Upper lobe of left lung (tissue), 6 donors: ENCODE measurements at regions not wholly inside any gene's neighbourhood (a gene's known extent, or its start where the extent isn't known, plus 50 kb on each side); places are given as distances from the start of the nearest gene placed in this dataset.

Source experiments
- ATAC-seq, 2 donors: fragments of 200-7000 bp; cut with Tn5 transposase; one replicate each; pipeline ENCODE4 v1.9.1; 2022; ENCODE audit warnings: mild to moderate bottlenecking in 2 of 2, moderate library complexity in 2 of 2; ENCODE audit not compliant: low FRiP score in 2 of 2
- DNase-seq, 2 donors: peaks; one replicate each; pipeline ENCODE4 v3.0.0-alpha.2; 2019 to 2020
- H3K27ac ChIP-seq, 4 donors: fragments of 200-600 bp; sonication (generic); one replicate each; pipeline ENCODE4 v1.5.1; 2016 to 2019
- H3K27me3 ChIP-seq, 4 donors: fragments of 200-600 bp; sonication (generic); one replicate each; pipeline ENCODE4 v1.5.1; 2017 to 2019
- H3K36me3 ChIP-seq, 4 donors: fragments of 200-600 bp; sonication (generic); one replicate each; pipeline ENCODE4 v1.5.1; 2016 to 2019
- H3K4me1 ChIP-seq, 4 donors: fragments of 200-600 bp; sonication (generic); one replicate each; pipeline ENCODE4 v1.5.1; 2018 to 2019
- H3K4me3 ChIP-seq, 4 donors: fragments of 200-600 bp; sonication (generic); one replicate each; pipeline ENCODE4 v1.5.1; 2017 to 2019; ENCODE audit warnings: mild to moderate bottlenecking in 2 of 4, moderate library complexity in 1 of 4
- H3K9me3 ChIP-seq, 4 donors: fragments of 200-600 bp; sonication (generic); one replicate each; pipeline ENCODE4 v1.5.1; 2018 to 2019
- EP300 ChIP-seq, 4 donors: sonication (generic); formaldehyde crosslinking; IDR thresholded peaks; one replicate each; pipeline ENCODE4 v1.5.1; 2017; ENCODE audit warnings: antibody characterized with exemption in 4 of 4, control low read depth in 2 of 4
- POLR2A ChIP-seq, 4 donors: fragments of 450-650 bp; IDR thresholded peaks; one replicate each; pipeline ENCODE4 v1.5.1; 2016 to 2017; ENCODE audit warnings: antibody characterized with exemption in 4 of 4, mild to moderate bottlenecking in 2 of 4
- POLR2AphosphoS5 ChIP-seq, 2 donors: sonication (generic); formaldehyde crosslinking; IDR thresholded peaks; one replicate each; pipeline ENCODE4 v1.5.1; 2017; ENCODE audit warnings: antibody characterized with exemption in 2 of 2
- WGBS, 2 donors: methylation state at CpG; one replicate each; pipeline ENCODE4 v1.1.5; 2017 to 2018; 5-methylcytosine and 5-hydroxymethylcytosine counted together
- TF ChIP-seq, protein P1 (sequence below), 6 experiments: fragments of 450-650 bp in 4 of 6; fragments of 200-600 bp in 2 of 6; sonication (generic) in 2 of 6; IDR thresholded peaks; one replicate each; pipeline ENCODE4 v1.5.1; 2016 to 2019; ENCODE audit warnings: antibody characterized with exemption in 6 of 6
- donor health status: DM: no; HTN: no; CAD: no; lungs with moderate emphysema.
- donor health status: DM: no; HTN: yes; CAD: no; lungs with severe emphysema.

DNA sequence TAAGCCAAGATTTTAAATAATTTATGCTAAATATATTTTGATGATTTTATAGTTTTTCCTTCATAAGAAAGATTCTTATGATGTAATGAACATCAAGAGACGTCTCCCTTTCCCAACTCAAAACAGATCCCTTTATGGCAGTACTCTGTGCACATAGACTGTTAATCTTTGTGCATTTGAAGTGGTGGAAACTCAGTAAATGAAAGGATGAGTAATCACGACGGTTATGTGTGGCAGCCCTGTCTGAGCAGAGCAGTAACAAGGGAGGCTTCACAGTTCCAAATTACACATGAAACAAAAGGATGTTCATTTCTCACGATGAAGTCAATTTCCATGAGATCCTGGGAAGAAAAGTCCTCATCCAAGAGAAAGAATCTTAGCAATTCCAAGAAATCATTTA lies 498.1 kb downstream of the KLF5 start:
- Histone ChIP-seq H3K9me3 (no peaks in the 10 kb centered on the region), H3K4me3 (no peak overlapping the region), H3K4me1 (no peaks in the 10 kb centered on the region), H3K27me3 (no peaks in the 10 kb centered on the region), H3K36me3 (no peaks in the 10 kb centered on the region), H3K27ac (no peak overlapping the region)
- WGBS, 2 donors, result 77 to 85% methylated on average over 4 of the region's 4 CpGs
- TF ChIP-seq POLR2AphosphoS5 (IDR thresholded peaks at IDR 0.05) (no peak), POLR2A (IDR thresholded peaks at IDR 0.05) (no peak), EP300 (IDR thresholded peaks at IDR 0.05) (no peak)
- TF ChIP-seq, protein P1, sequence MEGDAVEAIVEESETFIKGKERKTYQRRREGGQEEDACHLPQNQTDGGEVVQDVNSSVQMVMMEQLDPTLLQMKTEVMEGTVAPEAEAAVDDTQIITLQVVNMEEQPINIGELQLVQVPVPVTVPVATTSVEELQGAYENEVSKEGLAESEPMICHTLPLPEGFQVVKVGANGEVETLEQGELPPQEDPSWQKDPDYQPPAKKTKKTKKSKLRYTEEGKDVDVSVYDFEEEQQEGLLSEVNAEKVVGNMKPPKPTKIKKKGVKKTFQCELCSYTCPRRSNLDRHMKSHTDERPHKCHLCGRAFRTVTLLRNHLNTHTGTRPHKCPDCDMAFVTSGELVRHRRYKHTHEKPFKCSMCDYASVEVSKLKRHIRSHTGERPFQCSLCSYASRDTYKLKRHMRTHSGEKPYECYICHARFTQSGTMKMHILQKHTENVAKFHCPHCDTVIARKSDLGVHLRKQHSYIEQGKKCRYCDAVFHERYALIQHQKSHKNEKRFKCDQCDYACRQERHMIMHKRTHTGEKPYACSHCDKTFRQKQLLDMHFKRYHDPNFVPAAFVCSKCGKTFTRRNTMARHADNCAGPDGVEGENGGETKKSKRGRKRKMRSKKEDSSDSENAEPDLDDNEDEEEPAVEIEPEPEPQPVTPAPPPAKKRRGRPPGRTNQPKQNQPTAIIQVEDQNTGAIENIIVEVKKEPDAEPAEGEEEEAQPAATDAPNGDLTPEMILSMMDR (IDR thresholded peaks at IDR 0.05), result no peak
- no peak for ATAC-seq
- DNase-seq, result no peak

DNA sequence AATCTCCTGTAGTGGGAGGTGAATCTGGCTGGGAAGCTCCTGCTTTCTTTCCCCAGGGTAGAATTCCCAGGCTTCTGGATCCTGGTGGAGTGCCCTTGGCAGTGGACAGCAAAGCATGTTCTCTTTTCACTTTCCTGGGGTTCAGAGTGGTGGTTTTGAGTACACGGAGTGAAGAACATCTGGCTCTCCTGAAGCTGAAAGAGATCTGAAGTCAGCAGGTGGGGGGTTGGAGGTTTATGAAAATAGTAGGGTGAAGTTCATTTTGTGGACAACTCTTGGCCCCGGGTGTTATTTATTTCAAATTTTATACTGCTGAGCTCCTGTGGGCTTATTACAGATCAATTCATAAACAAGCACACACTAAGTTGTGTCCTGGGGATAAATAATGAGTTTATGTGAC lies 497.3 kb downstream of the KLF5 start:
- 70 to 78% methylated on average over 2 of the region's 2 CpGs for WGBS, 2 donors
- Histone ChIP-seq H3K4me1 (no peaks in the 10 kb centered on the region), H3K9me3 (no peaks in the 10 kb centered on the region), H3K36me3 (no peaks in the 10 kb centered on the region), H3K27me3 (no peaks in the 10 kb centered on the region), H3K27ac (no peak overlapping the region), H3K4me3 (no peak overlapping the region)
- DNase-seq (no peak), ATAC-seq (no peak)
- TF ChIP-seq POLR2A (IDR thresholded peaks at IDR 0.05), result no peak
- no peak for TF ChIP-seq POLR2AphosphoS5 (IDR thresholded peaks at IDR 0.05)
- no peak for TF ChIP-seq EP300 (IDR thresholded peaks at IDR 0.05)
- TF ChIP-seq, protein P1 (IDR thresholded peaks at IDR 0.05), result no peak

DNA sequence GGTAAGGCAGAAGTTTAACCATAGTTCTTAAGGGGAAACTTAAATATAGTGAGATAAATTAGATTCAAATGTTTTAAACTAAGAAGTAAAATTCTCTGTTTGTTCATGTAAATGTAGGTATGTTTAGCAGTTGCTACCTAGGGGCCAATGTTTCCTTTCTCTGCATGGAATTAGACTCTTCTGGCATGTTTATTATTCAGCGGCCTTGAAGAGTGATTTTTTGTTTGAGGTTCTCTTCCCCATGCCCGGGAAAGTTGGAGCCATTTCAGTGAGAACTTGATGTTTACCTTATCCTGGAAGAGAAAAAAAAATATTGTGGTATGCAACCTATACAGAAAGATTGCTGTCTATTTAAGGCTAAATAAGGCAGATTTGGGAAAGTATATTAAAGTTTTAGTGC lies 492.9 kb downstream of the KLF5 start:
- H3K4me3 ChIP-seq, result no peak overlapping the region
- no peak overlapping the region for H3K27ac ChIP-seq
- no peaks in the 10 kb centered on the region for H3K9me3 ChIP-seq
- no peaks in the 10 kb centered on the region for H3K27me3 ChIP-seq
- TF ChIP-seq, protein P1 (IDR thresholded peaks at IDR 0.05), result no peak
- ATAC-seq, result no peak
- no peak for DNase-seq
- no peaks in the 10 kb centered on the region for H3K4me1 ChIP-seq
- WGBS, 2 donors, result 36 to 53% methylated on average over 2 of the region's 2 CpGs
- no peaks in the 10 kb centered on the region for H3K36me3 ChIP-seq

DNA sequence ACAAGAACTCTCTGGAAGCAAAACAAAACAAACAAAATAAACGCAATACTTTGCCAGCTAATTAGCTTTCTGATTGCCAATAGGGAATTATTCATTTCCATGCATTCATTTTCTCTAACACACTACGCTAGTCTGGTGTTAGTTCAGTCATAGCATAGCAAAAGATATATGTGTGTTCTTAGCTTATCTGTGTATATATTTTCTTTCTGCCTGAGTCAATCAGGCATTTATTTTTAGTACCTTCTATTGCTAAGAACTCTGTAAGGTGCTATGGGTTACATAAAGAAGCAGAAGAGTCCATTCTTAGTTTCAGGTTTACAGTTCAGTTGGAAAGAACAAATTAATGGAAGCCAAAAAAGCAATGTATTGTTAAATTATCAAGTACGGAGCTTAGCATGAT lies 490.9 kb downstream of the KLF5 start:
- Histone ChIP-seq H3K9me3 (no peaks in the 10 kb centered on the region), H3K4me3 (no peak overlapping the region), H3K27ac (no peak overlapping the region), H3K36me3 (no peaks in the 10 kb centered on the region), H3K4me1 (no peaks in the 10 kb centered on the region), H3K27me3 (no peaks in the 10 kb centered on the region)
- 50 to 77% methylated on average over 3 of the region's 3 CpGs for WGBS, 2 donors
- no peak for ATAC-seq
- DNase-seq, result no peak
- TF ChIP-seq POLR2AphosphoS5 (IDR thresholded peaks at IDR 0.05) (no peak), EP300 (IDR thresholded peaks at IDR 0.05) (no peak), POLR2A (IDR thresholded peaks at IDR 0.05) (no peak)
- TF ChIP-seq, protein P1 (IDR thresholded peaks at IDR 0.05), result no peak

DNA sequence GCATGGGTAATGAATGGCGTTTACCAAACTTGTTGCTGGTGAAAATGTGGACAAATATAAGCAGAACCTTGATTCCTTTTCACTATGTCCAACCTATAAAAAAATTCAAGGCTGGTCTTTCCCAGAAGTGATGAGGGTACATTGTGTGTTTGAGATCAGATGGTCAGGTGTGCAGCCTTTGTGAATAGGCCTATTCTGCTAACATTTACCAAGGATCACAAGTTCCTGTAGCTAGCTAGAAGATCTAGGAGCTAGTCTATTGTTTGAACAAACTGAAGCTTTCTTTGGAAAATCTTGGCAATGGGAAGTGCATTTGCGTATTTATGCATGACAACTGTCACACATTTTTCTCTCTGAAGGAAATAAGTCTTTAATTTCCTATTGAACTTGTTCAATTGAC lies 489.6 kb downstream of the KLF5 start:
- Histone ChIP-seq H3K4me3 (no peak overlapping the region), H3K36me3 (no peaks in the 10 kb centered on the region), H3K27ac (no peak overlapping the region), H3K27me3 (no peaks in the 10 kb centered on the region), H3K4me1 (no peaks in the 10 kb centered on the region), H3K9me3 (no peaks in the 10 kb centered on the region)
- TF ChIP-seq POLR2AphosphoS5 (IDR thresholded peaks at IDR 0.05), result no peak
- no peak for TF ChIP-seq POLR2A (IDR thresholded peaks at IDR 0.05)
- TF ChIP-seq, protein P1 (IDR thresholded peaks at IDR 0.05), result no peak
- TF ChIP-seq EP300 (IDR thresholded peaks at IDR 0.05), result no peak
- ATAC-seq (no peak), DNase-seq (no peak)
- WGBS, 2 donors, result 78 to 79% methylated on average over 2 of the region's 2 CpGs
